ENCODE measurements at regions not wholly inside any gene's neighbourhood (a gene's known extent, or its start where the extent isn't known, plus 50 kb on each side); places are given as distances from the start of the nearest gene placed in this dataset.
"Not testable (repeated sequence)": the region's sequence is repeated elsewhere in the genome, so short reads cannot be mapped to it uniquely, and the experiment has no call there.

DNA sequence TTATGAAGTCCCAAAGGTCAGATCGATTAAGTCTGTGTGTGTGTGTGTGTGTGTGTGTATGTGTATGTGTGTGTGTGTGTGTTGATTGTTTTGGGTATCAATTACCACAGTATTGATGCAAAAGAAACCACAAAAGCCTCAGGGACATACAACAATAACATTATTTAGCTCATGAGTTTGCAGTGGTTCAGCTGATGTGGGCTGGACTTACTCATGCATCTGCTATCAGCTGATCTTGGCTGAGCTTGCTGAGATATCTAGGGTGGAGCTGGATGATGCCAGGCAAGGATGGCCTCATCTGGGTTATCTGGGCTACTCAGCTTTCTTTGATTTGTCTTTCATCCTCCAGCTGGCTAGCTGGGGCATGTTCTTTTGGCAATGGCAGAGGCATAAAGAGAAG is 82.4 kb upstream of the PRR23C start:
- CTCF ChIA-PET = interaction anchor here (0.6 kb wide), 1 partner anchor 15 kb away, joined by 4 read pairs; no protein-coding TSS in a partner anchor
- DNase-seq = no peak

GRCh38 chr3:139127629-139128028 is 82.9 kb upstream of the PRR23C start:
- H3K9ac ChIP-seq (ENCODE audit: low read length); H2AFZ ChIP-seq (ENCODE audit: low read length); H3F3A ChIP-seq (ENCODE audit: low read length, unreplicated experiment); intact Hi-C loops (cut with micrococcal nuclease); DNase-seq; H3K27me3 ChIP-seq (ENCODE audit: low read length); BruUV-seq (replicated peaks); H3K4me2 ChIP-seq (ENCODE audit: low read length); H3K9me3 ChIP-seq (ENCODE audit: low read length); POLR2A ChIA-PET (ENCODE audit: unreplicated experiment); H3K9me2 ChIP-seq (replicated peaks; ENCODE audit: low read length); H3K4me1 ChIP-seq (ENCODE audit: insufficient read depth, low read length); ATAC-seq; H3K79me2 ChIP-seq (ENCODE audit: low read length); H4K20me1 ChIP-seq (ENCODE audit: low read length); H3K36me3 ChIP-seq (ENCODE audit: low read depth, low read length); H3K27ac ChIP-seq (ENCODE audit: low read length); H3K4me3 ChIP-seq (ENCODE audit: low read length): not testable (repeated sequence)
- CTCF ChIA-PET = interaction anchor here (0.6 kb wide), 1 partner anchor 16 kb away, joined by 4 read pairs; no protein-coding TSS in a partner anchor

More for the DNA sequence above, 82.4 kb upstream of the PRR23C start:
- Histone ChIP-seq H3K36me3 (ENCODE audit: low read depth, low read length) (no peaks in the 10 kb centered on the region), H3K4me1 (ENCODE audit: insufficient read depth, low read length) (no peaks in the 10 kb centered on the region), H4K20me1 (ENCODE audit: low read length) (no peaks in the 10 kb centered on the region), H3K9me3 (ENCODE audit: low read length) (no peaks in the 10 kb centered on the region), H2AFZ (ENCODE audit: low read length) (no peak overlapping the region), H3K9me2 (replicated peaks; ENCODE audit: low read length) (no peaks in the 10 kb centered on the region), H3K4me2 (ENCODE audit: low read length) (no peak overlapping the region), H3K9ac (ENCODE audit: low read length) (no peak overlapping the region), H3K4me3 (ENCODE audit: low read length) (no peak overlapping the region), H3K27ac (ENCODE audit: low read length) (no peak overlapping the region), H3F3A (ENCODE audit: low read length, unreplicated experiment) (no peaks in the 10 kb centered on the region), H3K79me2 (ENCODE audit: low read length) (no peaks in the 10 kb centered on the region), H3K27me3 (ENCODE audit: low read length) (no peaks in the 10 kb centered on the region)
- ATAC-seq = no peak
- TF ChIP-seq EZH2 (IDR thresholded peaks at IDR 0.05; ENCODE audit: low read length, unreplicated experiment) (no peak), EZH2phosphoT487 (IDR thresholded peaks at IDR 0.05; ENCODE audit: borderline replicate concordance, low read length) (no peak)
- TF ChIP-seq, protein P1, sequence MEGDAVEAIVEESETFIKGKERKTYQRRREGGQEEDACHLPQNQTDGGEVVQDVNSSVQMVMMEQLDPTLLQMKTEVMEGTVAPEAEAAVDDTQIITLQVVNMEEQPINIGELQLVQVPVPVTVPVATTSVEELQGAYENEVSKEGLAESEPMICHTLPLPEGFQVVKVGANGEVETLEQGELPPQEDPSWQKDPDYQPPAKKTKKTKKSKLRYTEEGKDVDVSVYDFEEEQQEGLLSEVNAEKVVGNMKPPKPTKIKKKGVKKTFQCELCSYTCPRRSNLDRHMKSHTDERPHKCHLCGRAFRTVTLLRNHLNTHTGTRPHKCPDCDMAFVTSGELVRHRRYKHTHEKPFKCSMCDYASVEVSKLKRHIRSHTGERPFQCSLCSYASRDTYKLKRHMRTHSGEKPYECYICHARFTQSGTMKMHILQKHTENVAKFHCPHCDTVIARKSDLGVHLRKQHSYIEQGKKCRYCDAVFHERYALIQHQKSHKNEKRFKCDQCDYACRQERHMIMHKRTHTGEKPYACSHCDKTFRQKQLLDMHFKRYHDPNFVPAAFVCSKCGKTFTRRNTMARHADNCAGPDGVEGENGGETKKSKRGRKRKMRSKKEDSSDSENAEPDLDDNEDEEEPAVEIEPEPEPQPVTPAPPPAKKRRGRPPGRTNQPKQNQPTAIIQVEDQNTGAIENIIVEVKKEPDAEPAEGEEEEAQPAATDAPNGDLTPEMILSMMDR (conservative IDR thresholded peaks at IDR 0.05; ENCODE audit: low read depth, low read length) = no peak
- no TSS peak for BruUV-seq (replicated peaks)
- intact Hi-C loops (cut with micrococcal nuclease) = no loop called here
- POLR2A ChIA-PET (ENCODE audit: unreplicated experiment) = no interaction called here

DNA sequence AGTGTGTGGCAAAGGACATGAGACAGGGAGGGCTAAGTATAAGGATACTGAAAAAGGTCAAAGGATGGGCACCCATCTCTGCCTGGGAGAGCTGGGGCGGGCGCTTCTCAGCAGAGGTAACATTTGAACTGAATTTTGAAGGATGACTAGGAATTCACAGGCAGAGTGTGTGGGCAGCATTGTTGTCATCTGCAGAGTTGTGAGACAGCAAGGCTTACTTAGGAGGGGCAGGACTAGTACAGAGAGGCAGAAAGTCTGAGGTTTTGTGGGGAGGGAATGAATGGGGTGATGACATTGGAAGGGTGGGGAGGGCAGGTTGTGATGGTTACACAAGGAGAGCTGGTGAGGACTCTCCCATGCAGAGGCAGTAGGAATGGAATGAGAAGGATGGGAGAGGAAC is 84.1 kb upstream of the PRR23C start:
- Histone ChIP-seq H3K9me2 (replicated peaks; ENCODE audit: low read length) (no peaks in the 10 kb centered on the region), H3K4me2 (ENCODE audit: low read length) (no peak overlapping the region), H3F3A (ENCODE audit: low read length, unreplicated experiment) (no peaks in the 10 kb centered on the region), H3K36me3 (ENCODE audit: low read depth, low read length) (no peaks in the 10 kb centered on the region), H4K20me1 (ENCODE audit: low read length) (no peaks in the 10 kb centered on the region), H3K79me2 (ENCODE audit: low read length) (no peaks in the 10 kb centered on the region), H3K4me1 (ENCODE audit: insufficient read depth, low read length) (no peaks in the 10 kb centered on the region), H3K4me3 (ENCODE audit: low read length) (no peak overlapping the region), H3K27me3 (ENCODE audit: low read length) (no peaks in the 10 kb centered on the region), H3K9ac (ENCODE audit: low read length) (no peak overlapping the region), H3K9me3 (ENCODE audit: low read length) (no peaks in the 10 kb centered on the region), H3K27ac (ENCODE audit: low read length) (no peak overlapping the region), H2AFZ (ENCODE audit: low read length) (no peak overlapping the region)
- DNase-seq = no peak
- no TSS peak for BruUV-seq (replicated peaks)
- CTCF ChIA-PET = no interaction called here
- intact Hi-C loops (cut with micrococcal nuclease) = no loop called here
- no peak for ATAC-seq
- POLR2A ChIA-PET (ENCODE audit: unreplicated experiment) = no interaction called here
- TF ChIP-seq EZH2phosphoT487 (IDR thresholded peaks at IDR 0.05; ENCODE audit: borderline replicate concordance, low read length) = no peak
- TF ChIP-seq EZH2 (IDR thresholded peaks at IDR 0.05; ENCODE audit: low read length, unreplicated experiment) = no peak
- TF ChIP-seq, protein P1 (conservative IDR thresholded peaks at IDR 0.05; ENCODE audit: low read depth, low read length) = no peak
